ENCODE measurements at regions not wholly inside any gene's neighbourhood (a gene's known extent, or its start where the extent isn't known, plus 50 kb on each side); places are given as distances from the start of the nearest gene placed in this dataset.

- TF ChIP-seq PKNOX1 (IDR thresholded peaks at IDR 0.05) (no peak), SUZ12 (IDR thresholded peaks at IDR 0.05) (no peak), ARNT (IDR thresholded peaks at IDR 0.05) (no peak), FOXM1 (IDR thresholded peaks at IDR 0.05; ENCODE audit: borderline replicate concordance) (no peak), CTBP1 (IDR thresholded peaks at IDR 0.05; ENCODE audit: borderline replicate concordance) (no peak), ZNF384 (IDR thresholded peaks at IDR 0.05) (no peak), FOXA1 (IDR thresholded peaks at IDR 0.05) (no peak), LEF1 (IDR thresholded peaks at IDR 0.05; ENCODE audit: borderline replicate concordance) (no peak), L3MBTL2 (conservative IDR thresholded peaks at IDR 0.05) (no peak), HDGF (IDR thresholded peaks at IDR 0.05; ENCODE audit: borderline replicate concordance) (no peak), ELF4 (IDR thresholded peaks at IDR 0.05) (no peak), SP1 (IDR thresholded peaks at IDR 0.05) (no peak), FOXK2 (IDR thresholded peaks at IDR 0.05) (no peak), TARDBP (IDR thresholded peaks at IDR 0.05) (no peak), NFRKB (IDR thresholded peaks at IDR 0.05) (no peak), BHLHE40 (IDR thresholded peaks at IDR 0.05; ENCODE audit: borderline replicate concordance) (no peak)
- POLR2A ChIA-PET: no interaction called here
- no peak for DNase-seq (ENCODE audit: extremely low spot score)
- CTCF ChIA-PET: no interaction called here
Observed at GRCh38 chr5:4717446-4717845, 422.7 kb upstream of the ADAMTS16 start.

- CTCF ChIA-PET: no interaction called here
Observed at GRCh38 chr5:4720831-4721230, 419.3 kb upstream of the ADAMTS16 start.

GRCh38 chr5:4722886-4723285 lies 417.2 kb upstream of the ADAMTS16 start:
- ChIA-PET CTCF (no interaction called here), POLR2A (no interaction called here)
- TF ChIP-seq PKNOX1 (IDR thresholded peaks at IDR 0.05) (no peak), BHLHE40 (IDR thresholded peaks at IDR 0.05; ENCODE audit: borderline replicate concordance) (no peak), ZNF384 (IDR thresholded peaks at IDR 0.05) (no peak), HDGF (IDR thresholded peaks at IDR 0.05; ENCODE audit: borderline replicate concordance) (no peak), FOXK2 (IDR thresholded peaks at IDR 0.05) (no peak), L3MBTL2 (conservative IDR thresholded peaks at IDR 0.05) (no peak), SUZ12 (IDR thresholded peaks at IDR 0.05) (no peak), FOXM1 (IDR thresholded peaks at IDR 0.05; ENCODE audit: borderline replicate concordance) (no peak), SP1 (IDR thresholded peaks at IDR 0.05) (no peak), TARDBP (IDR thresholded peaks at IDR 0.05) (no peak), LEF1 (IDR thresholded peaks at IDR 0.05; ENCODE audit: borderline replicate concordance) (no peak), NFRKB (IDR thresholded peaks at IDR 0.05) (no peak), ARNT (IDR thresholded peaks at IDR 0.05) (no peak)
- no peak for DNase-seq (ENCODE audit: extremely low spot score)

More at GRCh38 chr5:4720831-4721230, 419.3 kb upstream of the ADAMTS16 start:
- DNase-seq (ENCODE audit: extremely low spot score): no peak
- TF ChIP-seq ARNT (IDR thresholded peaks at IDR 0.05) (no peak), TARDBP (IDR thresholded peaks at IDR 0.05) (no peak), FOXM1 (IDR thresholded peaks at IDR 0.05; ENCODE audit: borderline replicate concordance) (no peak), CTBP1 (IDR thresholded peaks at IDR 0.05; ENCODE audit: borderline replicate concordance) (no peak), FOXA1 (IDR thresholded peaks at IDR 0.05) (no peak), SP1 (IDR thresholded peaks at IDR 0.05) (no peak), FOXK2 (IDR thresholded peaks at IDR 0.05) (no peak), NFRKB (IDR thresholded peaks at IDR 0.05) (no peak)
- POLR2A ChIA-PET: no interaction called here

GRCh38 chr5:4725594-4725993 lies 414.5 kb upstream of the ADAMTS16 start:
- TF ChIP-seq FOXA1 (IDR thresholded peaks at IDR 0.05): no peak
- no peak for TF ChIP-seq HDGF (IDR thresholded peaks at IDR 0.05; ENCODE audit: borderline replicate concordance)
- no peak for TF ChIP-seq BHLHE40 (IDR thresholded peaks at IDR 0.05; ENCODE audit: borderline replicate concordance)
- TF ChIP-seq FOXK2 (IDR thresholded peaks at IDR 0.05): no peak
- TF ChIP-seq ZNF384 (IDR thresholded peaks at IDR 0.05): no peak
- TF ChIP-seq PKNOX1 (IDR thresholded peaks at IDR 0.05): no peak
- TF ChIP-seq SP1 (IDR thresholded peaks at IDR 0.05): no peak
- TF ChIP-seq NFRKB (IDR thresholded peaks at IDR 0.05): no peak
- TF ChIP-seq ARNT (IDR thresholded peaks at IDR 0.05): no peak
- no peak for TF ChIP-seq LEF1 (IDR thresholded peaks at IDR 0.05; ENCODE audit: borderline replicate concordance)
- no peak for TF ChIP-seq SUZ12 (IDR thresholded peaks at IDR 0.05)
- POLR2A ChIA-PET: no interaction called here
- CTCF ChIA-PET: no interaction called here
- no peak for DNase-seq (ENCODE audit: extremely low spot score)

GRCh38 chr5:4730279-4730678 lies 409.9 kb upstream of the ADAMTS16 start:
- CTCF ChIA-PET: no interaction called here
- no peak for DNase-seq (ENCODE audit: extremely low spot score)
- POLR2A ChIA-PET: no interaction called here
- TF ChIP-seq SP1 (IDR thresholded peaks at IDR 0.05) (no peak), HDGF (IDR thresholded peaks at IDR 0.05; ENCODE audit: borderline replicate concordance) (no peak), TARDBP (IDR thresholded peaks at IDR 0.05) (no peak), ARNT (IDR thresholded peaks at IDR 0.05) (no peak), ZNF384 (IDR thresholded peaks at IDR 0.05) (no peak), L3MBTL2 (conservative IDR thresholded peaks at IDR 0.05) (no peak)

- ChIA-PET CTCF (no interaction called here), POLR2A (no interaction called here)
- no peak for TF ChIP-seq LEF1 (IDR thresholded peaks at IDR 0.05; ENCODE audit: borderline replicate concordance)
- no peak for DNase-seq (ENCODE audit: extremely low spot score)
Observed at GRCh38 chr5:4734348-4734747, 405.8 kb upstream of the ADAMTS16 start.

GRCh38 chr5:4735261-4735660 lies 404.9 kb upstream of the ADAMTS16 start:
- TF ChIP-seq BHLHE40 (IDR thresholded peaks at IDR 0.05; ENCODE audit: borderline replicate concordance): no peak
- no peak for TF ChIP-seq FOXA1 (IDR thresholded peaks at IDR 0.05)
- no peak for TF ChIP-seq NFRKB (IDR thresholded peaks at IDR 0.05)
- no peak for TF ChIP-seq CTBP1 (IDR thresholded peaks at IDR 0.05; ENCODE audit: borderline replicate concordance)
- no peak for TF ChIP-seq LEF1 (IDR thresholded peaks at IDR 0.05; ENCODE audit: borderline replicate concordance)
- no peak for TF ChIP-seq ELF4 (IDR thresholded peaks at IDR 0.05)
- no peak for TF ChIP-seq SP1 (IDR thresholded peaks at IDR 0.05)
- no peak for TF ChIP-seq FOXK2 (IDR thresholded peaks at IDR 0.05)
- TF ChIP-seq TARDBP (IDR thresholded peaks at IDR 0.05): no peak
- no peak for TF ChIP-seq ZNF384 (IDR thresholded peaks at IDR 0.05)
- TF ChIP-seq HDGF (IDR thresholded peaks at IDR 0.05; ENCODE audit: borderline replicate concordance): no peak
- TF ChIP-seq PKNOX1 (IDR thresholded peaks at IDR 0.05): no peak
- no peak for TF ChIP-seq FOXM1 (IDR thresholded peaks at IDR 0.05; ENCODE audit: borderline replicate concordance)
- no peak for TF ChIP-seq ARNT (IDR thresholded peaks at IDR 0.05)
- no peak for TF ChIP-seq L3MBTL2 (conservative IDR thresholded peaks at IDR 0.05)

More at GRCh38 chr5:4735261-4735660, 404.9 kb upstream of the ADAMTS16 start:
- ChIA-PET POLR2A (no interaction called here), CTCF (no interaction called here)
- no peak for DNase-seq (ENCODE audit: extremely low spot score)

All from HEK293T (cell line).